ENCODE measurements at regions not wholly inside any gene's neighbourhood (a gene's known extent, or its start where the extent isn't known, plus 50 kb on each side); places are given as distances from the start of the nearest gene placed in this dataset.
A peak's percentile ranks its signal among the peaks of the same experiment; 100 is the strongest.
"Not testable (repeated sequence)": the region's sequence is repeated elsewhere in the genome, so short reads cannot be mapped to it uniquely, and the experiment has no call there.

- not testable (repeated sequence) for DNase-seq (ENCODE audit: low read depth, low spot score)
These were observed 183.7 kb upstream of the AKAP13 start for GRCh38 chr15:85196697-85197096.

GRCh38 chr15:85197582-85197981 is 182.8 kb upstream of the AKAP13 start:
- DNase-seq (ENCODE audit: low read depth, low spot score), result not testable (repeated sequence)

DNA sequence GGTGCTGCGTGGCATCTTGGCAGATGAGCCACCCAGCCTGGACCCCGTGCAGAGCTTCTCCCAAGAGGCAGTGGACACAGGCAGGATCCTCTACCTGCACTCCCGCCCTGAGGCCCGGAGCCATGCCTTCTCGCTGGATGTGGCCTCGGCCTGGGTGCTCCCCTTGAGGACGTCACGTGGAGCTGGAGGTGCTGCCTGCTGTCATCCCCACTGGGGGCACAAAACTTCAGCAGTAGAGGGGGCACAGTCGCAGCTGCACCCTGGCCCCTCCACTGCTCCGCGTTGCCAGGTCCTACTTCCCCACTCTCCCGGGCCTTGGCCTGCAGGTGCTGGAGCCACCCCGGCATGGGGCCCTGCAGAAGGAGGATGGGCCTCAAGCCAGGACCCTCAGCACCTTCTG is 182.0 kb upstream of the AKAP13 start:
- not testable (repeated sequence) for DNase-seq (ENCODE audit: low read depth, low spot score)

- not testable (repeated sequence) for DNase-seq (ENCODE audit: low read depth, low spot score)
These were observed 180.2 kb upstream of the AKAP13 start for GRCh38 chr15:85200215-85200614.

GRCh38 chr15:85201118-85201793 is 179.1 kb upstream of the AKAP13 start:
- DNase-seq (ENCODE audit: low read depth, low spot score), result not testable (repeated sequence)

DNA sequence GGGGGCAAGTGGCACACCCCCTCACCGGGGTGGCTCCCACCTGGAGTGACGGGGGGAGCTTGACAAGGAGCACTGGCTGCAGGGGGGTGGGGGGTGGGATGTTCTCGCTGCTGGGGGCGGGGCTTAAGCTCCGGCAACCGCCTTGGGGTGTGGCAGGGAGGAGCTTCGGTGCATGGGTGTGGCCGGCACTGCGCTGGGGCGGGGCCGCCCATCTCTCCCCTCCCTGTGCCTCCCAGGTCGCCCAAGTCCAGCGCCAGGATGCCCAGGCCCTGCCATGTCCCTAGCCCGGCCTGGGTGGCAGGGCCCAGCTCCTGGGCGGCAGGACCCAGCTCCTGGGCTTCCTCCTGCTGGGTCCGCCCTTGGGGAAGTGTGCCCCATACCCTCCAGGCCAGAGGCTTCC is 175.9 kb upstream of the AKAP13 start:
- not testable (repeated sequence) for DNase-seq (ENCODE audit: low read depth, low spot score)

DNA sequence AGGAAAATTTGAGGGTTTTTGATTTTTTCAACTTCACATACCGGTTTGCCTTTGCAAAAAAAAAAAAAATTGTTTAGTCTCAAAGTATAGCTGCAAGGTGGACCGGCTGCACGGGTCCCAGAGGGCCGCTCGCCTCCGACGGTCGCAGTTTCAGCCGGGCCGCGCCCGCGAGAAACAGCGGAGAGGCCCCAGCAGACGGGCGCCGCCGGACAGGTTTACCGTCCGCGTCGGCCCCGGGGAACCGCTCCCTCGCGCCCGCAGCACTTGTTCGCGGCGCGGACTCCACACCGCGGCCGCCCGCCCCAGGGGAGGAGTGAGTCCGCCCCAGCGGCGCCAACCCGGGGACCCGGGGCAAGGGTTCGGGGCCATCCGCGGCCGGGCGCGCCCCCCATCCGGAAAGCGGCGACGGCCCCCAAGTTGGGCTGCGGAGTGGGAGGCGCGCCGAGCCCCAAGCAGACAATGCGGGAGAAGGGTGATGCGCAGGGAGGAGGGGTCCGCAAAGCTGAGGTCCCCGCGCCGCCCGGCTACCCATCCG is 146.5 kb upstream of the AKAP13 start:
- DNase-seq (ENCODE audit: low read depth, low spot score), result not testable (repeated sequence)

DNA sequence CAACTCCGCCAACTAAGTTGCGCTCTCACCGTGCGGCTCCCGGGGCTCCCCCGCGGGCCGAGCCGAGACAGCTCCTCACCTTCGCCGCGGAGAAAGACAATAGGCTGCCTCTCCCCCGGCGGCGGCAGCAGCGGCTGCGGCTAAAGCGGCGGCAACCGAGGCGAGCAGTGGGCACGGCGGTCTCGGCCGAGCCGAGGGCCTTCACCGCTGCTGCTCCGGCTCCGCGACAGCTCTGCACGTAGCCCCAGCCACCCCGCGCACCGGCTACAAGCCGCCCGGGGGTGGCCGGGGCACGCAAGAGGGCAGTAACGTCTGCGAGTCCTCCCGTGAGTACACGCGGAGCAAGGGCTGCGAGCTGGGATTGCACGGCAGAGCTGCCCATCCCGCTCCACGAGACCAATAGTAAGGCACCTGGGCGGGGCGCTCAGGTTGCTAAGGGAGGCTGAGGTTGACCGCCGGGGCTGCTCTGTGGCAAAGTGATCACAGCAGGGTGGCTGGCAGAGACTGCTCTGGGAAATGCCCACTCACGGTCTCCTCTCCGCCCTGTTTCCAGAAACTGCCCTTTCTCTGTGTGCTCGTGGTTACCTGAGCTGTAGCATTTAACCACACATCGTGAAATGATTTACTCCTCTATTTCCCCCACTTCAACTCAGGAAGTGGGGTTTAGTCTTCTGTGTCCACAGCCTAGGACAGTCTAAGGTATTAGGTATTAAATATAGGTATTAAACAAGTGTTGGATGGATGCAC is 145.8 kb upstream of the AKAP13 start:
- DNase-seq (ENCODE audit: low read depth, low spot score), result not testable (repeated sequence)

- DNase-seq (ENCODE audit: low read depth, low spot score), result not testable (repeated sequence)
These were observed 136.3 kb upstream of the AKAP13 start for GRCh38 chr15:85244056-85244455.

- peak; percentile 9 for DNase-seq (ENCODE audit: low read depth, low spot score)
These were observed 129.4 kb upstream of the AKAP13 start for GRCh38 chr15:85250938-85251542.

GRCh38 chr15:85253196-85253915 is 127.0 kb upstream of the AKAP13 start:
- not testable (repeated sequence) for DNase-seq (ENCODE audit: low read depth, low spot score)

GRCh38 chr15:85254961-85255360 is 125.4 kb upstream of the AKAP13 start:
- not testable (repeated sequence) for DNase-seq (ENCODE audit: low read depth, low spot score)

- DNase-seq (ENCODE audit: low read depth, low spot score), result not testable (repeated sequence)
These were observed 124.9 kb upstream of the AKAP13 start for GRCh38 chr15:85255502-85255901.

GRCh38 chr15:85256009-85256997 is 124.1 kb upstream of the AKAP13 start:
- not testable (repeated sequence) for DNase-seq (ENCODE audit: low read depth, low spot score)

- not testable (repeated sequence) for DNase-seq (ENCODE audit: low read depth, low spot score)
These were observed 122.3 kb upstream of the AKAP13 start for GRCh38 chr15:85258062-85258445.

DNA sequence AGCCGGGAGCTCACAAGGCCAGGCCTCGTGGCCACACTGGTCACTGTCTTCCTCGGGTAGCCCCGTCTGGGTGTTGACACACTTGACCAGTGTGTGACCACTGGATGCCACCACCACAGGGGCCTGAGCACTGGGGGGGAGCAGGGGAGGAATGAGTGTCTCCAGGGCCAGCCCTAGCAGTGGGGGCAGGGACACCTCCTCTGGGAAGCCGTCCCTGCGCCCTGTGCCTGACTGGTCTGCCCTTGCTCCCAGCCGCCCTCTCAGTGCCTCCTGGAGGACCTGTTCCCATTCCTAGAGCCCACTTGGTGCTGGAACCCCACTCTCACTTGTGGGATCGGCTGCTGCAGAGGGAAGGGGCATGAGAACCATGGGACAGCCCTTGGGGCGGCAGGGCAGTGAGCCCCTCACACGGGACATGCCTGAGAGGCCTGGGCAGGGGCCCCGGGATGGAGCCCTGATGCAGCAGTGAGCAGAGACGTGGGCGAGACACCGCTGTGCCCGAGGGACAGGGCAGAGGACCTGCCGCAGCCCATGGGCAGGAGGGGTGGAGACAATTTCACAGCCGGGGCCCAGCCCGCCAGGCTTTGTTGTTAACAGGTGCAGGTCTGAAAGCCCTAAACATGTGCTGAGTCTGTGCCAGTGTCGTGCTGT is 121.7 kb upstream of the AKAP13 start:
- not testable (repeated sequence) for DNase-seq (ENCODE audit: low read depth, low spot score)

GRCh38 chr15:85260526-85260925 is 119.9 kb upstream of the AKAP13 start:
- not testable (repeated sequence) for DNase-seq (ENCODE audit: low read depth, low spot score)

DNA sequence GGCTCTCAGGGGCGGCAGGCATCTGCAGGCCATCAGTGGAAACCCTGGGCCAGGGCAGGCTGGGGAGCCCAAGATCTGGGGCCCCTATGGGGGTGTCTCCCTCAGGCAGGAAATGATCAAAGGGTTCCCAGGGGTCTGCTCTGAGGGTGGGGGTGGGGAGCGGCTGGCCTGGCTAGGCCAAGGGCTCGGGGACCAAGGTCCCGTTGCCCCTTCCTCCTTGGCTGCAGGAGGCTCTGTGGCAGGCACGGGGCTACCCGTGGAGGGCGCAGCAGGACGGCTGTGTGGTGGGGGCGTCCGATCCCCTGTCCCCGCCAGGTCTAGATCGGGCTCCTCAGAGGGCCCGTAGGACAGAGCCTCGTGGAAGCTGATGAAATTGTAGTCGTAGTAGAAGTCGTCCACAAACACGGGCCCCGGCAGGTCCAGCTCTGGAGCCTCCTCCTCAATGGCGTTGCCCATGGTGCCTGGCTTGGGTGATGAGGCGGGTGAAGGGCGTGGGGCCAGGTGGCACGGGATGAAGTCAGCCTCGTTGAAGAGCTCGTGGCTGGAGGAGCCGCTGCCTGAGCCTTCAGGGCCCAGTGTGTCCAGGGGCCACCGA is 117.8 kb upstream of the AKAP13 start:
- DNase-seq (ENCODE audit: low read depth, low spot score), result not testable (repeated sequence)

DNA sequence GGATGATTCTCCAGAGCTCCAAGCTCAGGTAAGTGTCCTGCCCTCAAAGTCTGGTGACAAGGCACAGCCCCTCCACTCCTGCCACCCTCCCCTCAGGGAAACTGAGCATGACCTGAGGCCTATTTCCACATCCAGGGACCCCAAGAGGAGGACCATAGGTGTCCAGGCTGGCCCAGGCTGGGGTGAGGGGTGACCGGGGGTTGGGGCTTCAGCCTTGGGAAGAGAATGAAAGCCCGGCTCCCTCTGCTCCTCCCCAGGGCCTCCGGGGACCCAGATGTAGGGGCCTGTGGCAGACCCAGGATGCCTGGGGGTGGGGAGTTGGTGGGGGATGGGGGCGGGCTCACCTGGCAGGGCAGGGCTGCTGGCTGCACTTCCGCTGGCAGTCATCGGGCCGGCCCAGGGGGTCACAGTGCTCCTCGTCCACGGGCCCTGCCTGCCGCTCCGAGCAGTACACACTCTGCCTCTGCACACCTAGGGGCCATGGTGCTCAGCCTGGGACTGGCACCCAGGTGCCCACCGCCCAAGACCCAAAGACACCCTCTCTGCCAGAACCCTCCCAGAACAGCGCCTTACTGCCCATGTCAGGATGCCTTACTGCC is 116.5 kb upstream of the AKAP13 start:
- DNase-seq (ENCODE audit: low read depth, low spot score), result not testable (repeated sequence)
